HG03175 (cell line): ENCODE measurements at regions not wholly inside any gene's neighbourhood (a gene's known extent, or its start where the extent isn't known, plus 50 kb on each side); places are given as distances from the start of the nearest gene placed in this dataset.
"Not testable (repeated sequence)": the region's sequence is repeated elsewhere in the genome, so short reads cannot be mapped to it uniquely, and the experiment has no call there.

Experiments used
- ATAC-seq: cut with Tn5 transposase; IDR thresholded peaks from one replicate; pipeline ENCODE4 v1.9.1; 2021; ENCODE audit warnings: mild to moderate bottlenecking, moderate library complexity; ENCODE audit not compliant: unreplicated experiment

DNA sequence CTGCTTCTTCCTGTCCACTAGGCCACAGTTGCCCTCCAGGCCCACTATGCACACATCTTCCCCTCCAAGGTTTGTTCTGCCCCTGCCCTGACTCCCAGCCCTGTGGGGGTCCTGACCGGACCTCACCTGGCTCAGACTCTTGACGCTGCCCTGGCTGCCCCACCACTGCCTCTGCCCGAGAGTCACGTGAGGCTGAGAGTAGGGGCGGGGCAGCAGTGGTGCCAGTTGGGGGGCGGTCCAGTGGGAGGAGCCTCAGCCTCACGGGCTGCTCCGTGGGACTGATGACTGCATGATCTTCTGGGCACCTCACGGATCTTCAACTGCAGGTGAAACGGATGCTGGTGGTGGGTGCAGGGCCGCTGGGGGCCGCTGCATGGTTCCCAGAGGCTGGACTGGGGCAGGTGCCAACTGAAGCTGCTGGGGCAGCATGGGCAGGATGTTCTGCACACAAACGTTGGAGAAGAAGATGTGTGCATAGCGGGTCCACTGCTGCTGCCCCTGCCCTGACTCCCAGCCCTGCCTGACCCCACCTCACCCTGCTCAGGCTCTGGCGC lies 77.6 kb downstream of the HHIPL2 start:
- ATAC-seq = not testable (repeated sequence)

- ATAC-seq = no peak
Measured at GRCh38 chr1:222466150-222466865, 81.6 kb downstream of the HHIPL2 start.

- peak; percentile 85 for ATAC-seq
Measured at GRCh38 chr1:222465211-222466041, 82.5 kb downstream of the HHIPL2 start.

DNA sequence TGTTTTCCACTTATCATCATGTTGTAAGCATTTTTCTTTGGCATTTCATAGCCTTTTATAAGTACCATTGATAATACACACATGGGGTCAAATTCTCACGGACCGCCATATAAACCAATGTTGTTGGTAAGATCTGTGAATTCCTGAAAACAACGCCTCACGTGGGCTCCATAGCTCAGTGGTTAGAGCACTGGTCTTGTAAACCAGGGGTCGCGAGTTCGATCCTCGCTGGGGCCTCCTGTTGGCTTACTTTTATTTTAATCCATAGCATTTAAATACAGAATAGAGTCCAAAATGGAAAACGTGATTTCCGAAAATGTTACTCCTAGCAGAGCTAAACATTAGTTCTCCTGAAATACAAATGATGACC lies 83.1 kb downstream of the HHIPL2 start:
- peak; percentile 20 for ATAC-seq

DNA sequence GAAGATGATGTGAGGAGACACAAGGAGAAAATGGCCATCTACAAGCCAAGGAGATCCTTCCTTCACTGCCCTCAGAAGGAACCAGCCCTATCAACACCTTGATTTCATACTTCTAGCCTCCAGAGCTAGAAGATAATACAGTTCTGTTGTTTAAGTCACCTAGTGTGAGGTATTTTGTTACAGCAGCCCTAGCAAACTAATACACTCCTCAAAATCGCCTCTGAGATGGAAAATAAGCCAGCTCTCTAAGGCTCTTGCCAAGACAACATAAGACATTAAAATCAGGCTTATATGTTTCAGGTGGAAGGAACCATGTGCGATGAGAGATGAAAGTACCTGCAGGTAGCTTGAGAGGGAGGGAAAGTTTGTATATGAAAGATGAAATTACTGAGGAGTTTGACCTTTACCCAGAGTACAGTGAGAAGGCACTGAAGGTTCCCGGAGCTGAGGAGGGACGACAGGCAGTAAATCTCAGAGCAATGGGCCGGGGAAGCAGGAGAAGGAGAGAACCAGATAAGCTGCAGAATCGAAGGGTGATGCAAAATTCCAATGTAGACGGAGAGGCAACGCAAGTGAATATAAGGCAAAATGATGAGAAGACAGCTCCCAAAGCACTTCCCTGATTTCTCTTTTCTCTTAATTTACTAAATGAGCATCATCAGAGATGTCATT lies 84.7 kb downstream of the HHIPL2 start:
- ATAC-seq = no peak

- no peak for ATAC-seq
Measured at GRCh38 chr1:222462601-222463000, 85.3 kb downstream of the HHIPL2 start.

DNA sequence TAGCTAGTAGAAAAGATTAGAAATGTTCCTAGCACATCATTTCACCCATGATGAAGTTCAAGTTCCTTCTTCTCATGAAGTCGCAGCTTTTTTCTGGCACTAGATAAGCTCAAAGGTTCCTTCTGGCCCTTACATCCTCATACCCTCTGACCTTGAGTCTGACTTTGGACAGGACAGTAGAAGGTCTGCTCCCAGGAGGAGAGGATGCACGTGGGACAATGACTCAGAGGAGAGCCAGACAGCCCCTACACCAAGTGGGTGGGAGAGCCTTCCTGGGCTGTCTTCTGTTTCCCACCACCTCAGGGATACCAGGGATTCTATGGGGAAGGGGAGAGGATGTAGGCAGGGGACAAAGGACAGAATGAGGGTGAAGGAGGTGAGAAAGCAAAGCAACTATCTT lies 86.0 kb downstream of the HHIPL2 start:
- ATAC-seq = no peak

GRCh38 chr1:222459652-222460051 lies 88.3 kb downstream of the HHIPL2 start:
- no peak for ATAC-seq

- ATAC-seq = no peak
Measured at GRCh38 chr1:222457513-222457912, 90.4 kb downstream of the HHIPL2 start.

DNA sequence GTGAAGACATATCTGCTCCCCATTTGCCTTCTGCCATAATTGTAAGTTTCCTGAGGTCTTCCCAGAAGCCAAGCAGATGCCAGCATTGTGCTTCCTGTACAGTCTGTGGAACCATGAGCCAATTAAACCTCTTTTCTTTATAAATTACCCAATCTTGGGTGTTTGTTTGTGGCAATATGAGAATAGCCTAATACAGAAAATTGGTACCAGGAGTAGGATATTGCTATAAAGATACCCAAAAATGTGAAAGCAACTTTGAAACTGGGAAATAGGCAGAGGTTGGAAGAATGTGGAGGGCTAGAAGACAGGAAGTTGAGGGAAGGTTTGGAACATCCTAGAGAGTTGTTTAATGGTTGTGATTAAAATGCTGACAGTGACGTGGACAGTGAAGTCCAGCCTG lies 90.8 kb downstream of the HHIPL2 start:
- no peak for ATAC-seq

DNA sequence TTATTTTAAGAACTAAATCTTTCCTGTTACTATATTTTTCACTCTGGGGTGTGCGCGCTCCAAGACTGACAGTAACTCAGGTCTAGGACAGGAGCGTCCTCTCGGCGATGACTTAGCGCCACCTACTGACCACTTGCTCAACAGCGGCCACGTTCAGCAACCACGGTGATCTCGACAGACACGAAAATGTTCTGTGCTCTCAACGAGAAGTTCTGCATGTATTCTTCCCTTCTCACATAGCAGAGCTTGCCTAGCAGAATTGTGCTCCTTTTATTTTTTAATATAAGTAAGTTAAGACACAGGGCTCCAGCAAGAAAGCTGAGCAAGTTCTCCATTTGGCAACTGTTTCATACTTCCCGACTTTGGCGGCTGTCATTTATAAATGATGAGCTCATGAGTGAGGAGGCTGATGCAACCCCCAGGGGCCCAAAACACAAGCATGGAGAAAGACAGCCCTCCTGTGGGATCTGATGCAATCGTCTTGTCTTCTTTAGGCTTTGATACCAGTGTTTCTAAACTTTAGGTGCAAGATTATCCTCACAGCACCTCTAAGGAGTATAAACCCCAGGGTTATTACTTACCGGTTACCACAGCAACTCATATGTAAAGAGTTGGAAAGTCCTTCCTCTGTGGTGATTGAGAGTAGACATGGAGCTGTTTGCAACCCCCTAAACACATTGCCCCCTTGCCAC lies 92.6 kb downstream of the HHIPL2 start:
- ATAC-seq = peak; percentile 95

DNA sequence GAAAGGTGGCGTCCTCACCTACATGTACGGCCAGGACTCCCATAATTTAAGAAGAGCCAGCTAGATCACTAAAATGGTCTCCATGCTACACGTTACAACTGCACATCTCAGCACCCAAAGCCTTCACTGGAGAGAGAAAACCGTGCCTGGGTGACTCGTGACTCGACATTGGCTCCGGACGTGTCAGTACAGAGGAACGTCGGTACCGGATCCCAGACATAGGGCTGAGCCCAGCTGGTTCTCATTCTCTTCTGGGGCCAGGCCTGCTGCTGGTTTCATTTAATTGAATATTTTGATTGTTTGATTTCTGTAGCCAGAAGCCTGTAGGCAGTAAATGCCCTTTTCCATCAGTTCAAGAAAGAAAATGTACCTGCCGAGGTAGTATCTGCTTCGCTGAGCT lies 93.1 kb downstream of the HHIPL2 start:
- ATAC-seq = peak; percentile 19

DNA sequence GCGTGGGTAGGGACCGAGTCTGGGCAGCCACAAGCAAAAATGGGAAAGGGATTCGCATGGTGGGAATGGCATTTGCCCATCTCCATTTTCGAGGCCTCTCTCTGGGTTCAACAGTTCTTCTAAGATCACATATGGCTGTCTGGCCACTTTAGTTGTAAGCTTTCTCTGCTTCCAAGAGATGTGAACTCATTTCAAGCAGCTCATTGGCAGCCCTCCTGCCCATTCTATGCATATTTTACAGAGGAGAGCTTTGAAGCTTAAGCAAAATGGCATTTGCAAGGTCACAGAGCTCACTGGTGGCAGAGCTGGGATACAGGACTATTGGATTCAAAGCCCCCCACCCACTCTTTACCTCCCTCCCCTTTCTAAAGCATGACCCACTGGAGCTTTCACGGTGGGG lies 93.7 kb downstream of the HHIPL2 start:
- ATAC-seq = no peak

GRCh38 chr1:222452031-222452430 lies 95.9 kb downstream of the HHIPL2 start:
- no peak for ATAC-seq

DNA sequence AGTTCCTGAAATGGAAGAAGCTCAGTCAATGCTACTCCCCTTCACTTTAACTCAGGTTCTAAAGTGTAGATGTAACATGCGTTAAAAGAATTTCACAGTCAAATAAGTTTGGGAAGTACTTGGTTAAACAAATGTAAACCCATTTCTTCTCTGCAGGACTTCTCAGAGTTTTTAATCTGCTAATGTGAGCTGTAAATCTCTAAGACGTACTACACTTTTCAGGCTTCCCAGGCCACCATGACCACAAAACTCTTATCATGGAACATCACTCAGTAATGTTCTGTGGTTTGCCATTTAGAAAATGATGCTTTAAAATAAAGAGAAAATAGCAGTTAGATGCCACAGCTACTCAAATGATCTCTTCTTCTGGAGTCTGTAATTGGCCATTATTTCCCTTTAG lies 104.3 kb downstream of the HHIPL2 start:
- ATAC-seq = no peak

DNA sequence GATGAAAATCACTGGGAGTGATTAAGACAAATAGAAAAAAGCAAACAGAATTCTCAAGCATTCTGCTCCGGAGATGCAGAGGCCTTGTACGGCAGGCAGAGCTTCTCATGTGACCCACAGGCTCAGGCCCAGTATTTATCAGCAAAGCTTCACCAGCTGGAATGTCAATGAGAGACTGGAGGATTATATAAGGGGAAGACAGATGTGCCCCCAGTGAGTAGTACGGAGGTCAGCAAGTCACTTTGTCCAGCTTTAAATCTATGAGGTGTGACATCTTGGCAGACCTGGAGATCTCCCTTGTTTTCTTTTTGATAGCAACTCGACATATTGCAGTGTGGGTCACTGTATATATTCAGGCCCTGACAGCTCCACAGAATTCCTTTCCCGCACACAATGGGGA lies 106.8 kb downstream of the HHIPL2 start:
- ATAC-seq = no peak

- no peak for ATAC-seq
Measured at GRCh38 chr1:222424826-222425225, 123.1 kb downstream of the HHIPL2 start.

- ATAC-seq = no peak
Measured at GRCh38 chr1:222421380-222421779, 126.5 kb downstream of the HHIPL2 start.

DNA sequence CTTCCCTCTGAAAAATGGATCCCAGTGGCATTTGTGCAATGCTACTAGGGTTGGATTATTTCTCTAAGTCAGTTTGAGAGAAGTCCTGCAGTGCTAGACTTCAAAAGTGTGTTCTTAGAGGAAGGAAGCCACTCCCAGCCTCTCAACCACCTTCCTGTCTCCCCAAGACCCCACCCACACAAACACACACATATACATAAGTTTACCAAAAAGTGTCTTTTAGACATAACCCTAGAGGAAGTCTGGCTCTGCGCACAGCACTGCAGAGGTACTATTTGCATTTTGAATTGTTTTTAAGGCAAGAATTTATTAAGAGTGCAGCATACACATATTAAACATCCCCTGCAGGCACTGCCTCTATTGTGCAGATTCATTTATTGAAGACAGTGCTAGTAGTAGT lies 127.3 kb downstream of the HHIPL2 start:
- no peak for ATAC-seq

GRCh38 chr1:222418654-222419053 lies 129.2 kb downstream of the HHIPL2 start:
- no peak for ATAC-seq

DNA sequence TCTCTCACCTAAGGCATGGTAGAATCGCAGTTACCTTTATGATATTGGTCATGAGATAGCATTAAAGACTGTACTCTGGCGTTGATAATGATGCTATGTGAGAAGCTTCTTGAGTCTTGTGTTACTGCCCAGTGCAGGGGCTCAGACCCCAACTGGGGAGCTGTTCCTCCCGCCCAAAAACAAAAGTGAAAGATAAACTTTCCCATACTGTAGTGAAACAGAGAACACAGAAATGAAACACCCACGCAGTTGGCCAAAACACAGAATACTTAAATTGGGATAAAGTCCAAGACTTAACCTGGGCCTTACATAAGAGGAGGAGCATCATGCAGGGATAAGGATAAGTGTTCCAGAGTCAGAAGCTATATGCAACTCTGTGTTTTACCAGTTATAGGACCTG lies 130.6 kb downstream of the HHIPL2 start:
- no peak for ATAC-seq
